ENCODE measurements at regions not wholly inside any gene's neighbourhood (a gene's known extent, or its start where the extent isn't known, plus 50 kb on each side); places are given as distances from the start of the nearest gene placed in this dataset.
A peak's percentile ranks its signal among the peaks of the same experiment; 100 is the strongest.

GRCh38 chr4:127421437-127421836 is 211.3 kb upstream of the INTU start:
- CTCF ChIA-PET = no interaction called here

GRCh38 chr4:127425202-127425845 is 207.4 kb upstream of the INTU start:
- ChIA-PET POLR2A (no interaction called here), CTCF (interaction anchor here (1.2 kb wide), 1 partner anchor 31 kb away, joined by 3 read pairs; no protein-coding TSS in a partner anchor)
- peaks cover 28% of the 10 kb centered on the region for H3K4me1 Mint-ChIP-seq
- no peaks in the 10 kb centered on the region for H3K27me3 Mint-ChIP-seq (ENCODE audit: low read depth)
- H3K9me3 Mint-ChIP-seq = peaks cover 17% of the 10 kb centered on the region; the same call in 1 of the 2 replicates
- H3K27ac Mint-ChIP-seq = no peak overlapping the region
- DNase-seq (ENCODE audit: low spot score) (no peak), ATAC-seq (peak; percentile 55)
- no peak for TF ChIP-seq TP53 (CRISPR knock-in tag; IDR thresholded peaks at IDR 0.05)
- no peak for TF ChIP-seq MLX (CRISPR knock-in tag; IDR thresholded peaks at IDR 0.05)
- H3K4me3 Mint-ChIP-seq = no peak overlapping the region
- no peaks in the 10 kb centered on the region for H3K36me3 Mint-ChIP-seq

More at GRCh38 chr4:127421437-127421836, 211.3 kb upstream of the INTU start:
- ATAC-seq (no peak), DNase-seq (ENCODE audit: low spot score) (no peak)
- POLR2A ChIA-PET = no interaction called here
- no peaks in the 10 kb centered on the region for H3K36me3 Mint-ChIP-seq
- H3K27me3 Mint-ChIP-seq (ENCODE audit: low read depth) = no peaks in the 10 kb centered on the region
- no peak for TF ChIP-seq IRF1 (CRISPR knock-in tag; IDR thresholded peaks at IDR 0.05)
- no peak for TF ChIP-seq MAX (CRISPR knock-in tag; IDR thresholded peaks at IDR 0.05)
- peaks cover 25% of the 10 kb centered on the region for H3K4me1 Mint-ChIP-seq
- 0 out of 2 replicates have a peak, but pooled peaks cover 2% of the 10 kb centered on the region for H3K9me3 Mint-ChIP-seq
- no peak overlapping the region for H3K27ac Mint-ChIP-seq
- H3K4me3 Mint-ChIP-seq = no peak overlapping the region

DNA sequence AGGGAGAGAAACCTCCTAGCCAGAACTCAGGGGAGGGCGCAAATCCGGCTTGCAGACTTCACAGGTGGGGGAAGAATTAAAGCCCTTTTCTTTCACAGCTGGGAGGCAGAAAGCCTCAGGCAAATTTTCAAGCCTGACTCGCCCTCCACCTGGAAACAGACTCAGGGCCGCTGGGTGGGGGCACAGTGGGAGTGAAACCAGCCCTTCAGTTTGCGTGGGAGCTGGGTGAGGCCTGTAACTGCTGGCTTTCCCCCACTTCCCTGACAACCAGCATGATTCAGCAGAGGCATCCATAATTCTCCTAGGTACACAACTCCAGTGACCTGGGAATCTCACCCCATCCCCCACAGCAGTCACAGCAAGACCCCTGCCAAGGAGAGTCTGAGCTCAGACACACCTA is 206.9 kb upstream of the INTU start:
- ChIA-PET CTCF (interaction anchor here (1.2 kb wide), 2 partner anchors 31 to 161 kb away, joined by 3 read pairs; no protein-coding TSS in a partner anchor), POLR2A (no interaction called here)
- Mint-ChIP-seq H3K27me3 (ENCODE audit: low read depth) (no peaks in the 10 kb centered on the region), H3K4me3 (no peak overlapping the region), H3K9me3 (peaks cover 17% of the 10 kb centered on the region; the same call in 1 of the 2 replicates), H3K4me1 (peaks cover 28% of the 10 kb centered on the region), H3K36me3 (no peaks in the 10 kb centered on the region), H3K27ac (no peak overlapping the region)
- no peak for TF ChIP-seq MYBL2 (CRISPR knock-in tag; IDR thresholded peaks at IDR 0.05)
- no peak for TF ChIP-seq ESRRA (CRISPR knock-in tag; IDR thresholded peaks at IDR 0.05; ENCODE audit: borderline replicate concordance)
- TF ChIP-seq MAX (CRISPR knock-in tag; IDR thresholded peaks at IDR 0.05) = no peak
- TF ChIP-seq FOXP4 (CRISPR knock-in tag; IDR thresholded peaks at IDR 0.05) = no peak
- TF ChIP-seq, protein P1, sequence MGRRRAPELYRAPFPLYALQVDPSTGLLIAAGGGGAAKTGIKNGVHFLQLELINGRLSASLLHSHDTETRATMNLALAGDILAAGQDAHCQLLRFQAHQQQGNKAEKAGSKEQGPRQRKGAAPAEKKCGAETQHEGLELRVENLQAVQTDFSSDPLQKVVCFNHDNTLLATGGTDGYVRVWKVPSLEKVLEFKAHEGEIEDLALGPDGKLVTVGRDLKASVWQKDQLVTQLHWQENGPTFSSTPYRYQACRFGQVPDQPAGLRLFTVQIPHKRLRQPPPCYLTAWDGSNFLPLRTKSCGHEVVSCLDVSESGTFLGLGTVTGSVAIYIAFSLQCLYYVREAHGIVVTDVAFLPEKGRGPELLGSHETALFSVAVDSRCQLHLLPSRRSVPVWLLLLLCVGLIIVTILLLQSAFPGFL (CRISPR knock-in tag; IDR thresholded peaks at IDR 0.05; ENCODE audit: borderline replicate concordance) = no peak
- TF ChIP-seq EMX1 (CRISPR knock-in tag; IDR thresholded peaks at IDR 0.05) = no peak
- DNase-seq (ENCODE audit: low spot score) = peak; percentile 10
- ATAC-seq = peak; percentile 38

DNA sequence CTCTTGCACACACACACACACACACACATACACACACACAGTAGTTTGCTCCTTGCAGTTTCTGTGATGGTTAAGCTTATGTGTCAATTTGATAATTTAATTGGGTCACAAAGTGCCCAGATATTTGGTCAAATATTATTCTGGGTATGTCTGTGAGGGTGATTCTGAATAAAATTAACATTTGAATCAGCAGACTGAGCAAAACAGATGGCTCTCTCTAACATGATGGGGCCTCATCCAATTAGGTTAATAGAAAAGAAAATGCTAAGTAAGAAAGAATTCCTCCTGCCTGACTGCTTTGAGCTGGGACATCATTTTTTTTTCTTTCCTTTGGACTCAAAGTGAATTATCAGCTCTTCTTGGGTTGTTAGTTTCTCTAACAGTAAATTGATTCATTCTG is 191.2 kb upstream of the INTU start:
- DNase-seq (ENCODE audit: low spot score) = no peak
- H3K36me3 Mint-ChIP-seq = peaks cover 15% of the 10 kb centered on the region
- peaks cover 25% of the 10 kb centered on the region for H3K9me3 Mint-ChIP-seq
- POLR2A ChIA-PET = no interaction called here
- TF ChIP-seq ZNF219 (CRISPR knock-in tag; IDR thresholded peaks at IDR 0.05; ENCODE audit: borderline replicate concordance) (no peak), KAT7 (CRISPR knock-in tag; IDR thresholded peaks at IDR 0.05; ENCODE audit: borderline replicate concordance) (no peak), CREB1 (CRISPR knock-in tag; IDR thresholded peaks at IDR 0.05) (no peak), E2F4 (CRISPR knock-in tag; IDR thresholded peaks at IDR 0.05; ENCODE audit: borderline replicate concordance, low read depth) (no peak), IRF2 (CRISPR knock-in tag; IDR thresholded peaks at IDR 0.05; ENCODE audit: borderline replicate concordance, low read depth) (no peak), FOXP4 (CRISPR knock-in tag; IDR thresholded peaks at IDR 0.05) (no peak), ATF2 (CRISPR knock-in tag; IDR thresholded peaks at IDR 0.05; ENCODE audit: borderline replicate concordance, low read depth) (no peak)
- peak; percentile 68 for ATAC-seq
- no peak overlapping the region for H3K4me3 Mint-ChIP-seq
- CTCF ChIA-PET = no interaction called here
- peaks cover 35% of the 10 kb centered on the region for H3K4me1 Mint-ChIP-seq
- no peak overlapping the region; the same call in 1 of the 2 replicates for H3K27ac Mint-ChIP-seq
- no peaks in the 10 kb centered on the region for H3K27me3 Mint-ChIP-seq (ENCODE audit: low read depth)
